ENCODE measurements at regions not wholly inside any gene's neighbourhood (a gene's known extent, or its start where the extent isn't known, plus 50 kb on each side); places are given as distances from the start of the nearest gene placed in this dataset.

DNA sequence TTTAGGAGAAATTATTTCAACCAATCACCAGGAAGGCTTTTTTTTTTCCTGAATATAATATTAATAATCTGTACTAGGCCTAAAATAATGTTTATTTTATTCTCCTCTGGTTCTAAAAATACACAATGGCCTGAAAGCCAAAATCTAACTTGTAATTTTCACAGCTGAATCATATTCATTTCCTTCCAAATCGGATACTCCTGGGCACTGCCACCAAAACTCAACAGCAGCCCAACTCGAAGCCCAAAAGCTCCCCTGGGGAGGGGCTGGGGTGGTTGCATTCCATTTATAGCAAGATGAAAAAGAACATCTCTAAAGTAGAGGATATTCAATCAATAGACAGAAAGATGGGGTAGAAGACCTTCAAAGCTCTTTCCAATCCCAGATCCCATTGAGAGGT lies 100.5 kb upstream of the SETBP1 start:
- TF ChIP-seq CTCF (optimal IDR thresholded peaks at IDR 0.05 in 1 of 3, IDR thresholded peaks at IDR 0.05 in 1 of 3, conservative IDR thresholded peaks at IDR 0.05 in 1 of 3; ENCODE audit: extremely low read depth in 1 of 3, insufficient read depth in 2 of 3, low read length in 3 of 3) (no peak), EZH2 (IDR thresholded peaks at IDR 0.05; ENCODE audit: low read length) (no peak)

All from keratinocyte (primary cell).